Stomach smooth muscle (tissue), 2 donors: ENCODE measurements at regions not wholly inside any gene's neighbourhood (a gene's known extent, or its start where the extent isn't known, plus 50 kb on each side); places are given as distances from the start of the nearest gene placed in this dataset.
A peak's percentile ranks its signal among the peaks of the same experiment; 100 is the strongest.

Source experiments
- H3K27ac ChIP-seq: one replicate; pipeline ENCODE4 v1.7.0; 2013; ENCODE audit warnings: mild to moderate bottlenecking, low read length, inconsistent platforms
- H3K27me3 ChIP-seq, 2 donors: one replicate each; pipeline ENCODE4 v1.7.0; 2013; ENCODE audit warnings: low read length in 2 of 2; ENCODE audit not compliant: insufficient read depth in 2 of 2, control insufficient read depth in 1 of 2
- H3K36me3 ChIP-seq, 2 donors: one replicate each; pipeline ENCODE4 v1.7.0; 2013; ENCODE audit warnings: low read length in 2 of 2; ENCODE audit not compliant: control insufficient read depth in 2 of 2, insufficient read depth in 2 of 2
- H3K4me1 ChIP-seq: one replicate; pipeline ENCODE4 v1.7.0; 2013; ENCODE audit warnings: low read length; ENCODE audit not compliant: control insufficient read depth, insufficient read depth
- H3K4me3 ChIP-seq, 2 donors: one replicate each; pipeline ENCODE4 v1.7.0; 2013; ENCODE audit warnings: low read length in 2 of 2
- H3K9ac ChIP-seq, 2 donors: one replicate each; pipeline ENCODE4 v1.7.0; 2013; ENCODE audit warnings: low read length in 2 of 2, mild to moderate bottlenecking in 1 of 2
- H3K9me3 ChIP-seq, 2 donors: one replicate each; pipeline ENCODE4 v1.7.0; 2013; ENCODE audit warnings: low read length in 2 of 2; ENCODE audit not compliant: control insufficient read depth in 2 of 2
- donor health status: healthy.
- donor health status: Pancreatic carcinoma.

DNA sequence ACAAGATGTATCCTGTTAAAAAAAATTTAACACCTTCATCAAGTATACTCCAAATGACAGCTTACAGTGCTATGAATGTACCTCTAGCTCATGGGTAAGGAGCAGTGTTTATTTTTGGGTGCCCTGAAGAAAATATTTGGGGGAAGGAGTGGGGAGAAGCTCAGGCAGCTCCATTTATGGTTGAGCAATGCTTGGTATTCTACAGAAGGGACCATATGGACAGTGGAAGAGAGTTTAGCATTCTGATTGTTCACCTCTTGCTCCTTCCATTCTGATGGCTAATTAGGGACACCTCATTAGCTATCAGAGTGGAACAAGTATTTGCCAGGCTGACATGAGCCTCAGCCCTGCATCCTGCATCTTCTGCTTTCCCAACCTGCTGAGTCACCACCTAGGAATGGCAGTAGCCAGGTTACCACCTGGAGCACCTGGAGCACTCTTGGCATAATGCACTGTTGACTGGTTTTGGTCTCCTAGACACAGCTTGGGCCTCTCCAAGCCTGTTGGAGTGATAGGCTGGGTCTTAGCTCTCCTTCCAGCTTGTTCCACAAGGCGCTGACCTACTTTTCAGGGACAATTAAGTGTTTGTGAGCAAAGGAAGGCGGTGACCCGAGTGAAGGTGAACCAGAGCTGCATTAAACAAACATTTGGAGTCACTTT lies 62.0 kb upstream of the MACF1 start:
- no peaks in the 10 kb centered on the region for H3K27me3 ChIP-seq
- H3K27ac ChIP-seq: peak overlapping the region; percentile 74
- no peak overlapping the region for H3K4me3 ChIP-seq
- no peaks in the 10 kb centered on the region for H3K9me3 ChIP-seq
- H3K9ac ChIP-seq: no peak overlapping the region
- no peaks in the 10 kb centered on the region for H3K36me3 ChIP-seq
- H3K4me1 ChIP-seq: peaks cover 46% of the 10 kb centered on the region

GRCh38 chr1:39144924-39145323 lies 59.6 kb upstream of the MACF1 start:
- no peaks in the 10 kb centered on the region for H3K27me3 ChIP-seq
- H3K9ac ChIP-seq: no peak overlapping the region
- H3K9me3 ChIP-seq: no peaks in the 10 kb centered on the region
- H3K27ac ChIP-seq: peak overlapping the region; percentile 18
- peaks cover 45% of the 10 kb centered on the region for H3K4me1 ChIP-seq
- no peaks in the 10 kb centered on the region for H3K36me3 ChIP-seq
- no peak overlapping the region for H3K4me3 ChIP-seq

- no peaks in the 10 kb centered on the region for H3K36me3 ChIP-seq
- H3K27ac ChIP-seq: peak overlapping the region; percentile 18
- no peak overlapping the region for H3K4me3 ChIP-seq
- no peak overlapping the region for H3K9ac ChIP-seq
- H3K9me3 ChIP-seq: no peaks in the 10 kb centered on the region
- no peaks in the 10 kb centered on the region for H3K27me3 ChIP-seq
- peaks cover 46% of the 10 kb centered on the region for H3K4me1 ChIP-seq
These were observed 59.0 kb upstream of the MACF1 start for GRCh38 chr1:39145331-39145965.

DNA sequence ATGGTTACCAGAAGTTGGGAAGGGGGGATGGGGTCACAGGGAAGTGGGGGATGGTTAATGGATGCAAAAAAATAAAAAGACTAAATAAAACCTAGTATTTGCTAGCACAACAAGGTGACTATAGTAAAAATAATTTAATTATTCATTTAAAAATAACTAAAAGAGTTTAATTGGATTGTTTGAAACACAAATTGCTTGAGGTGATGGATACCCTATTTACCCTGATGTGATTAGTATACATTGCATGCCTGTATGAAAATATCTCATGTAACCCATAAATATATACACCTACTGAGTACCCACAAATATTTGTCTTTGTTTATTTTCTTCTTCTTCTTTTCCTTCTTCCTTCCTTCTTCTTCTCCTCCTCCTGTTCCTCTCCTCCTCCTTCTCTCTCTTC lies 57.8 kb upstream of the MACF1 start:
- Histone ChIP-seq H3K27ac (no peak overlapping the region), H3K27me3 (no peaks in the 10 kb centered on the region), H3K9me3 (no peaks in the 10 kb centered on the region), H3K4me1 (peaks cover 42% of the 10 kb centered on the region), H3K9ac (no peak overlapping the region), H3K36me3 (no peaks in the 10 kb centered on the region), H3K4me3 (no peak overlapping the region)

DNA sequence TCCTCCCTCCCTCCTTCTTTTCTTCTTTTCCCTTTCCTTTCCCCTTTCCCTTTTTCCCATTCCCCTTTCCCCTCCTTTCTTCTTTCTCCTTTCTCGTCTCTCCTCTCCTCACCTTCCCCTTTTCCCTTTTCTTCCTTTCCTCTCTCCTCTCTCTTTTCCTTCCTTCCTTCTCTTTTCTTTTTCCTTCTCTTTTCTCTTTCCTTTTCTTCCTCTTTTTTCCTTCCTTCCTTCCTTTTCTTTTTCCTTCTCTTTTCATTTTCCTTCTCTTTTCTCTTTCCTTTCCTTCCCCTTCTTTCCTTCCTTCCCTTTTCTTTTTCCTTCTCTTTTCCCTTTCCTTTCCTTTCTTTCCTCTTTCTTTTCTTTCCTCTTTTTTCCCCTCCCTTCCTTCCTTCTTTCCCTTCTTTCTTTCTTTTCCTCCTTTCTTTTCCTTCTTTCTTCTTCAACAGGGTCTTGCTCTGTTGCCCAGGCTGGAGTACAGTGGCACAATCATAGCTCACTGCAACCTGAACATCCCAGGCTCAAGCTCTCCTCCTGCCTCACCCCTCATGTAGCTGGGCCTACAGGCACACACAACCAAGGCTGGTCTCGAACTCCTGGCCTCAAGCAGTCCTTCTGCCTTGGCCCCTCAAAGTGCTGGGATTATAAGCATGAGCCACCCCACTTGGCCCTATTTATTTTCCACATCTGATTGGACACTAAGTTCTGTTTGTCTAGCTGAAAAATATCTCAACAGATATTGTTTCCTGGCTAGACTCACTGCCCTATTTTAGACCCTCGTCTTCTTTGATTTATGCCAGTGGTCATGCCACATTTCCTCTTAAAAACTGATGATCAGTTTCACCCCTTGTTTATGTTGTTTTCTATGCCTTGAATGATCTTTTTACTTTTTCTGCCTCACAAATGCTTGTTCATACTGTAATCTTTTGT lies 57.1 kb upstream of the MACF1 start:
- H3K4me3 ChIP-seq: no peak overlapping the region
- no peak overlapping the region for H3K9ac ChIP-seq
- no peaks in the 10 kb centered on the region for H3K36me3 ChIP-seq
- no peaks in the 10 kb centered on the region for H3K9me3 ChIP-seq
- no peaks in the 10 kb centered on the region for H3K27me3 ChIP-seq
- H3K4me1 ChIP-seq: peaks cover 36% of the 10 kb centered on the region
- H3K27ac ChIP-seq: no peak overlapping the region

GRCh38 chr1:39148942-39149341 lies 55.6 kb upstream of the MACF1 start:
- Histone ChIP-seq H3K4me1 (peaks cover 39% of the 10 kb centered on the region), H3K36me3 (no peaks in the 10 kb centered on the region), H3K27ac (no peak overlapping the region), H3K27me3 (no peaks in the 10 kb centered on the region), H3K4me3 (no peak overlapping the region), H3K9me3 (no peaks in the 10 kb centered on the region), H3K9ac (no peak overlapping the region)

GRCh38 chr1:39149509-39149908 lies 55.0 kb upstream of the MACF1 start:
- no peak overlapping the region for H3K27ac ChIP-seq
- no peaks in the 10 kb centered on the region for H3K36me3 ChIP-seq
- peaks cover 42% of the 10 kb centered on the region for H3K4me1 ChIP-seq
- no peak overlapping the region for H3K4me3 ChIP-seq
- H3K27me3 ChIP-seq: no peaks in the 10 kb centered on the region
- H3K9ac ChIP-seq: no peak overlapping the region
- no peaks in the 10 kb centered on the region for H3K9me3 ChIP-seq

DNA sequence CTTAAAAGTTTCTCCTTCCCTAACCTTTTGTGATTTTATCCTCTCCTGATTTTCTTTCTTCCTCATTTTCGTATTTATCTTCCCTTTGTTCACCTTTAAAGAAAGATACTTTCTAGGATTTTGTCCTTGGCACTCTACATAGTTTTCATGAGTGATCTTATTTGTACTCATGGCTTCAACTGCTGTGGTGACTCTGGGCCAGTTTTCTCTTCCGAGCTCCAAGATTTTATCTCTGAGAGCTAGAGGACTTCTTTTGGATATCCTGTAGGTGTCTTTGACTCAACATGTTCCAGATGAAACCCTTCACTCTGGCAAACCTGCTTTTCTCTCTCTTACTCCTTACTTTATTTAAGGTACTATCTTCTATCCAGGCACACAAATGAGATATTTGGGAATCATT lies 53.7 kb upstream of the MACF1 start:
- no peak overlapping the region for H3K9ac ChIP-seq
- no peaks in the 10 kb centered on the region for H3K27me3 ChIP-seq
- H3K27ac ChIP-seq: no peak overlapping the region
- no peaks in the 10 kb centered on the region for H3K9me3 ChIP-seq
- H3K4me1 ChIP-seq: peaks cover 37% of the 10 kb centered on the region
- no peaks in the 10 kb centered on the region for H3K36me3 ChIP-seq
- H3K4me3 ChIP-seq: no peak overlapping the region

- Histone ChIP-seq H3K9ac (no peak overlapping the region), H3K4me3 (no peak overlapping the region), H3K9me3 (no peaks in the 10 kb centered on the region), H3K4me1 (peaks cover 37% of the 10 kb centered on the region), H3K36me3 (no peaks in the 10 kb centered on the region), H3K27me3 (no peaks in the 10 kb centered on the region), H3K27ac (no peak overlapping the region)
These were observed 53.2 kb upstream of the MACF1 start for GRCh38 chr1:39151267-39151666.

DNA sequence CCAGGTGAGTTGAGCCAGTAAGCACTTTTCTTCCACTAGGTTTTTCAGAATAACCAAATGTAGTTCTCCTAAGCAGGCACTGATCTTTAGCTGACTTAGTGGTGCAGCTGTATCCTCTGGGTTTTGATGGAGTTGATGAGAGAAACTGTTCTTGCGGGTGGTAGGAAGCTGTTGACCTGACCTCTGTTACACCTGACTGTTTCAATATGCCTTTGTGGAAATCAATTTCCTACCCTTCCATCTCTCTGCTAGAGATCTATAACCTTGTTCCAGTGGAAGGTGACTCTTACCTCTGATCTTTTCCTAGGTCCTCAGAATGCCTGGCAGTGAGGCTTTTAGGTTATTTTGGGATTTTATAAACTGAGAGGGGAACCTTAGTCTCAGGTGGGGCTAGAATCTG lies 51.6 kb upstream of the MACF1 start:
- no peaks in the 10 kb centered on the region for H3K27me3 ChIP-seq
- no peaks in the 10 kb centered on the region for H3K36me3 ChIP-seq
- H3K9me3 ChIP-seq: no peaks in the 10 kb centered on the region
- H3K27ac ChIP-seq: peak overlapping the region; percentile 78
- H3K4me1 ChIP-seq: peaks cover 45% of the 10 kb centered on the region
- H3K9ac ChIP-seq: no peak overlapping the region
- H3K4me3 ChIP-seq: no peak overlapping the region
